Lung (tissue), 11 donors: ENCODE measurements at regions not wholly inside any gene's neighbourhood (a gene's known extent, or its start where the extent isn't known, plus 50 kb on each side); places are given as distances from the start of the nearest gene placed in this dataset.

Experiments
- ATAC-seq: fragments of 200-7000 bp; cut with Tn5 transposase; one replicate; pipeline ENCODE4 v1.9.1; 2020; ENCODE audit warnings: moderate number of reproducible peaks; ENCODE audit not compliant: insufficient read depth, low FRiP score
- DNase-seq, 3 donors: peaks; one replicate each; pipeline ENCODE4 v3.0.0-alpha.2; 2013 to 2017
- H3K27ac ChIP-seq, 2 donors: one replicate each; pipeline ENCODE4 v1.5.1; 2013; ENCODE audit warnings: mild to moderate bottlenecking in 2 of 2, moderate library complexity in 2 of 2, control low read depth in 1 of 2, inconsistent platforms in 1 of 2, low read depth in 1 of 2, low read length in 1 of 2
- H3K27me3 ChIP-seq, 3 donors: one replicate each; pipeline ENCODE4 v1.5.1; 2013; ENCODE audit warnings: low read length in 2 of 3; ENCODE audit not compliant: control insufficient read depth in 3 of 3, insufficient read depth in 3 of 3
- H3K36me3 ChIP-seq, 4 donors: one replicate each; pipeline ENCODE4 v1.5.1; 2013; ENCODE audit warnings: low read length in 4 of 4, mild to moderate bottlenecking in 1 of 4, moderate library complexity in 1 of 4; ENCODE audit not compliant: control insufficient read depth in 4 of 4, insufficient read depth in 4 of 4
- H3K4me1 ChIP-seq, 5 donors: one replicate each; pipeline ENCODE4 v1.5.1; 2013; ENCODE audit warnings: low read length in 5 of 5, mild to moderate bottlenecking in 2 of 5, moderate library complexity in 1 of 5; ENCODE audit not compliant: control insufficient read depth in 5 of 5, insufficient read depth in 5 of 5
- H3K4me3 ChIP-seq: one replicate; pipeline ENCODE4 v1.5.1; 2013; ENCODE audit warnings: mild to moderate bottlenecking, control low read depth, moderate library complexity
- H3K9ac ChIP-seq, 2 donors: one replicate each; pipeline ENCODE4 v1.5.1; 2013; ENCODE audit warnings: low read length in 2 of 2, control low read depth in 1 of 2; ENCODE audit not compliant: insufficient read depth in 1 of 2
- H3K9me3 ChIP-seq, 4 donors: one replicate each; pipeline ENCODE4 v1.5.1; 2013; ENCODE audit warnings: low read length in 3 of 4, mild to moderate bottlenecking in 1 of 4, moderate library complexity in 1 of 4; ENCODE audit not compliant: control insufficient read depth in 4 of 4, insufficient read depth in 3 of 4
- WGBS, 2 donors: extraction: QIAGEN DNeasy Blood & Tissue Kit; methylation state at CpG; one replicate each; pipeline ENCODE4 v1.1.7; 2013; 5-methylcytosine and 5-hydroxymethylcytosine counted together
- TF ChIP-seq, protein P1 (sequence below): IDR thresholded peaks from 2 replicates; pipeline ENCODE4 v1.5.1; 2012; ENCODE audit warnings: mild to moderate bottlenecking; ENCODE audit errors: control extremely low read depth, extremely low read depth
- donor health status: control.
- donor health status: control.
- donor health status: Bipolar disorder and iron deficiency.
- donor health status: healthy.
- donor health status: DM: yes; HTN: yes; CAD: no.

DNA sequence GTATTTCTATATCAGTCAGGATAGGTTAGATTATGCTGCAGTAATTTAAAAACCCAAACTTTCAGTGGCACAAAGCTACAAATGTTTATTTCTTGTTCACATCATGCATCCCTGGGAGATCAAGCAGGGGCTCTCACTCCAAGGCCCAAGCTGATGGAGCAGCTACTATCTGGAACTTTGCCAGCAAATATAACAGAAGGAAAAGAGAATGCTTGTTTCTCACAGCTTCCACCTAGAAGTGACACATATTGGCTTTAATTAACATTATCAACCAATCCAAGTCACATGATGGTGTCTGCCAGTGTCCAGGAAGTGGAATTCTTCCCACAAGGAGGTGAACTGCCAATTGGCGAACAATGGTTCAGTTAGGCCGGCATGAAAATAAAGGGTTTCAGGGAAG lies 306.9 kb downstream of the BCL11A start:
- H3K4me1 ChIP-seq, result no peaks in the 10 kb centered on the region
- WGBS, 2 donors, result 97 to 98% methylated on average over 2 of the region's 2 CpGs
- no peaks in the 10 kb centered on the region for H3K9me3 ChIP-seq
- DNase-seq, result peak in 1 of 3 donors; percentile 10
- H3K27ac ChIP-seq, result no peak overlapping the region
- TF ChIP-seq, protein P1, sequence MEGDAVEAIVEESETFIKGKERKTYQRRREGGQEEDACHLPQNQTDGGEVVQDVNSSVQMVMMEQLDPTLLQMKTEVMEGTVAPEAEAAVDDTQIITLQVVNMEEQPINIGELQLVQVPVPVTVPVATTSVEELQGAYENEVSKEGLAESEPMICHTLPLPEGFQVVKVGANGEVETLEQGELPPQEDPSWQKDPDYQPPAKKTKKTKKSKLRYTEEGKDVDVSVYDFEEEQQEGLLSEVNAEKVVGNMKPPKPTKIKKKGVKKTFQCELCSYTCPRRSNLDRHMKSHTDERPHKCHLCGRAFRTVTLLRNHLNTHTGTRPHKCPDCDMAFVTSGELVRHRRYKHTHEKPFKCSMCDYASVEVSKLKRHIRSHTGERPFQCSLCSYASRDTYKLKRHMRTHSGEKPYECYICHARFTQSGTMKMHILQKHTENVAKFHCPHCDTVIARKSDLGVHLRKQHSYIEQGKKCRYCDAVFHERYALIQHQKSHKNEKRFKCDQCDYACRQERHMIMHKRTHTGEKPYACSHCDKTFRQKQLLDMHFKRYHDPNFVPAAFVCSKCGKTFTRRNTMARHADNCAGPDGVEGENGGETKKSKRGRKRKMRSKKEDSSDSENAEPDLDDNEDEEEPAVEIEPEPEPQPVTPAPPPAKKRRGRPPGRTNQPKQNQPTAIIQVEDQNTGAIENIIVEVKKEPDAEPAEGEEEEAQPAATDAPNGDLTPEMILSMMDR, result no peak
- H3K4me3 ChIP-seq, result no peak overlapping the region
- no peak for ATAC-seq
- H3K27me3 ChIP-seq, result no peaks in the 10 kb centered on the region
- H3K9ac ChIP-seq, result no peak overlapping the region
- H3K36me3 ChIP-seq, result no peaks in the 10 kb centered on the region

DNA sequence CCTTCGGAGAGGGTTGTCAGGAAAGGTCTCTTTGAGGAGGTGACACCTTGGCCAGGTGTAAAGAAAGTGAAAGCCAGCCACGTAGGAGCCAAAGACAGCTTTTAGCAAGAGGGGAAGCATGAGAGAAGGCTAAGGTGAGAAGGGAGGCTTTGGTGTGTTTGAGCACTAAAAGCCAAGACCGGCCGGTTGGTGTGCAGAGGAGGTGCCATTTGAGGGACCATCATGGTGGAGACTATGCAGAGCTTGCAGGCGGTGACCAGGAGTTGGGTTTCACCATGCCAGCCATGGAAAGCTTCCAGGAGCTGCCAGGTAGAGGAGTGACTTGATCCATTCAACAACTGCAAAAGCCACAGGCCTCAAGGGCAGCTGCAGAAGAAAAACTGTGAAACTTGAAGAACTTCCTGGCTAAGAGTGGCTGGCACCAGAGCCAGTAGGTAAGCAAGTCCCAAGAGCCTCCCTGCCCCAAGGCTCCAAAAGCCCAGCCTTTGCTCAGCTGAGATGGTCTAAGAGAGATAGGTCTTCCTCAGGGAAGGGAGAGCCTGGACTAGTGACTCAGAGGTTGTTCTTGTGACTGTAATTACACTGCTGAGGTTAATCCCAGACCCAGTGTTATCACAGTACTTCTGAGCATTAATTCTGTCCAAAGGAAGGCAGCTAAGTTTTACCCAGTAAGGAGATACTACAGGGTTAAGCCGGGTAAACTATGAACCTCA lies 319.0 kb downstream of the BCL11A start:
- TF ChIP-seq, protein P1, result no peak
- Histone ChIP-seq H3K4me1 (no peaks in the 10 kb centered on the region), H3K27me3 (no peaks in the 10 kb centered on the region), H3K9me3 (peaks cover 0 to 6% (median 0%) of the 10 kb centered on the region in 4 donors), H3K9ac (no peak overlapping the region), H3K4me3 (no peak overlapping the region), H3K36me3 (no peaks in the 10 kb centered on the region), H3K27ac (no peak overlapping the region)
- ATAC-seq, result no peak
- 87 to 88% methylated on average over 6 of the region's 6 CpGs for WGBS, 2 donors
- no peak for DNase-seq

DNA sequence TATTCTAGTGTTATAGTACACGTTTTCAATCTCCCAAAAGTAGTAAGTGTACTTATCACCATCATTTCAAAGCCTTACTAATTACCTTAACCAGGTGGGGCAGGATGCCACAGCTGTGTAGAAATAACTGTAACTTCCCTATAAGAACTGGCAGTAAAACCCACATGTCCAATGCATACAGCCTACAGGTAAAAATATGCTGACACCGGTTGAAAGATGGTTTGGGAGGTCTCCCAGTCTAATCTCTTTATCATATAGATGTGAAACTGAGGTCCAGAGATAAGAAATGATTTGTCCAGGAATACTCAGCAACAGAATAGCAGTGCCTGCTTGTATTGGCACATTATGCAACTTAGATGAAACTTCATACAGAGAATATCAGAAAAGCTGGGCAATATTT lies 322.9 kb downstream of the BCL11A start:
- DNase-seq, result no peak
- Histone ChIP-seq H3K27me3 (no peaks in the 10 kb centered on the region), H3K36me3 (no peaks in the 10 kb centered on the region), H3K4me3 (no peak overlapping the region), H3K27ac (no peak overlapping the region), H3K9ac (no peak overlapping the region), H3K4me1 (no peaks in the 10 kb centered on the region), H3K9me3 (peaks cover 0 to 6% (median 0%) of the 10 kb centered on the region in 4 donors)
- 52 to 57% methylated on average over 2 of the region's 2 CpGs for WGBS, 2 donors
- no peak for ATAC-seq
- TF ChIP-seq, protein P1, result no peak

DNA sequence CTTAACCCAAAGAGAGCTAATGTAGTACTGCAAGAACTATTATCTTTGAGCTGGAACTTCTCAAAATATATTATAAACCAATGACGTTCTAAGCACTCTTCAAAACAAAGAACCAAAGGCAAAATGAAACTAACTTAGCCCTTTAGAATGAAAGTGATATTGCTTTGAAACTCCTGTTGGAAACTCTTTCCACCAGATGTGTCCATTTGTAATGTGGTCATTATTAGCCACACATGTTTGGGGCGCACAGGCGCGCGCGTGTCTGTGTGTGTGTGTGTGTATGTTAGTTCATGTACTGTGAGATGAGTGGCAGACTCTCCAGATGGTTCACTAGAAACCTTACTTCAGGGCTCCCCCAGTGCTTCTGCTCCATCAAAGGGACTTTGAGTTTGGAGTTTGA lies 323.4 kb downstream of the BCL11A start:
- Histone ChIP-seq H3K4me3 (no peak overlapping the region), H3K27ac (no peak overlapping the region), H3K36me3 (no peaks in the 10 kb centered on the region), H3K9me3 (peaks cover 0 to 6% (median 0%) of the 10 kb centered on the region in 4 donors), H3K4me1 (no peaks in the 10 kb centered on the region), H3K9ac (no peak overlapping the region), H3K27me3 (no peaks in the 10 kb centered on the region)
- ATAC-seq (no peak), DNase-seq (no peak)
- TF ChIP-seq, protein P1, result no peak
- 91 to 93% methylated on average over 6 of the region's 6 CpGs for WGBS, 2 donors
